Uterus (tissue), 3 donors: ENCODE measurements at regions not wholly inside any gene's neighbourhood (a gene's known extent, or its start where the extent isn't known, plus 50 kb on each side); places are given as distances from the start of the nearest gene placed in this dataset.

Experiments
- DNase-seq, 2 donors: peaks; one replicate each; pipeline ENCODE4 v3.0.0-alpha.2; 2019 to 2020
- H3K27ac ChIP-seq, 2 donors: fragments of 200-600 bp; sonication (generic); 1 replicate in 1 of 2; 2 replicates in 1 of 2; pipeline ENCODE4 v1.5.1; 2016 to 2018
- H3K27me3 ChIP-seq, 2 donors: fragments of 200-600 bp; sonication (generic); one replicate each; pipeline ENCODE4 v1.5.1; 2018 to 2019; ENCODE audit warnings: control low read depth in 1 of 2
- H3K36me3 ChIP-seq, 2 donors: fragments of 200-600 bp; sonication (generic); one replicate each; pipeline ENCODE4 v1.5.1; 2019; ENCODE audit warnings: control low read depth in 1 of 2
- H3K4me1 ChIP-seq, 2 donors: fragments of 200-600 bp; sonication (generic); one replicate each; pipeline ENCODE4 v1.5.1; 2018 to 2019; ENCODE audit warnings: control low read depth in 1 of 2
- H3K4me3 ChIP-seq, 2 donors: fragments of 200-600 bp; sonication (generic); 1 replicate in 1 of 2; 2 replicates in 1 of 2; pipeline ENCODE4 v1.5.1; 2018 to 2019; ENCODE audit warnings: mild to moderate bottlenecking in 1 of 2
- H3K9me3 ChIP-seq, 2 donors: fragments of 200-600 bp; sonication (generic); one replicate each; pipeline ENCODE4 v1.5.1; 2019; ENCODE audit warnings: control low read depth in 1 of 2
- CTCF ChIP-seq, 4 experiments: fragments of 200-600 bp in 2 of 4; fragments of 450-650 bp in 2 of 4; sonication (generic) in 2 of 4; IDR thresholded peaks; one replicate each; pipeline ENCODE4 v1.5.1; 2016 to 2019; ENCODE audit warnings: antibody characterized with exemption in 4 of 4, mild to moderate bottlenecking in 2 of 4, moderate library complexity in 1 of 4
- POLR2A ChIP-seq, 2 donors: fragments of 450-650 bp; IDR thresholded peaks; one replicate each; pipeline ENCODE4 v1.6.1; 2016; ENCODE audit warnings: antibody characterized with exemption in 2 of 2, mild to moderate bottlenecking in 1 of 2, moderate library complexity in 1 of 2
- intact Hi-C: fragments of 100-400 bp; cut with DNase I; formaldehyde crosslinking; loops from one replicate; pipeline ENCODE4 v1.15.1; 2023; ENCODE audit warnings: low total_unique reads
- donor health status: DM: yes; HTN: yes; CAD: no.

DNA sequence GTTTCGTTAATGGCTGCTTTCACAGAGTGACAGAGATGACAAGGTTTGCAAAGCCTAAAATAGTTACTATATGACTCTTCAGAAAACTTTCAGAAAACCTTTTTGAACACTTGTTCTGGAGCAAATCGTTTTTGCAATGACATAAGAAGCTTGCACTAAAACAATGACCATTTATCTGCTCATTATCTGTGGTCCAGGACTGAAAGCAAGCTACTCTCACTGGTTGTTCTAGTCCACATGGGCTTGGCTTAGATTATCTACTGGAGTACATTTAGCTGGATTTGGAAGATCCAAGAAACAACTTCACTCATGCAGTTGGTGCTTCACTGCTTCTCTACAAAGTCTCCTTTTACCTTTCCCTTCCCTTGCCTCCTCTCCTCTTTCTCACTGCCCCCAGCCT is 1836.4 kb upstream of the AGA start:
- intact Hi-C loops = no loop called here
- H3K27me3 ChIP-seq = no peaks in the 10 kb centered on the region
- no peaks in the 10 kb centered on the region for H3K4me1 ChIP-seq
- no peaks in the 10 kb centered on the region for H3K9me3 ChIP-seq
- H3K27ac ChIP-seq = no peak overlapping the region
- no peaks in the 10 kb centered on the region for H3K36me3 ChIP-seq
- no peak for DNase-seq
- TF ChIP-seq POLR2A (IDR thresholded peaks at IDR 0.05) = no peak
- TF ChIP-seq CTCF (IDR thresholded peaks at IDR 0.05) = no peak
- H3K4me3 ChIP-seq = no peak overlapping the region

DNA sequence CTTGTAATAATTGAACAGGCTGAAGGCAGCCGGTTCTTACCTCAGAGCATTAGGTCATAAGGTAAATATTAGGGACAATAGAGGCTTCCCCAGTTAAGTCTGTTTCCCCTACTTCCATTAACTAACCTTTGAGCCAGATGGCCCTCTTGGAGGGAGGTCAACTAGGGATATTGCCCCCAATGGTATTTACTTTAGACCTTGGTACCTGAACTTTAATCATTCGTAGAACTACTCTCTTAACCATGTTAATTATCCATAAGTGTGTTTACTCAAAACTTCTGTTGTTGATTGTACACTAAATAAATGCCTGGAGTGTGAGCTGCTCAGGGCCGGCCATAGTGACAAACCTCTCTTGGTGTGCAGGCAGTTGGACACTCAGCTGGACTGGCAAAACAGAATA is 1843.5 kb upstream of the AGA start:
- H3K27ac ChIP-seq = no peak overlapping the region
- no peaks in the 10 kb centered on the region for H3K9me3 ChIP-seq
- intact Hi-C loops = no loop called here
- no peak for TF ChIP-seq POLR2A (IDR thresholded peaks at IDR 0.05)
- TF ChIP-seq CTCF (IDR thresholded peaks at IDR 0.05) = no peak
- no peak for DNase-seq
- H3K4me1 ChIP-seq = no peaks in the 10 kb centered on the region
- H3K36me3 ChIP-seq = no peaks in the 10 kb centered on the region
- no peaks in the 10 kb centered on the region for H3K27me3 ChIP-seq
- H3K4me3 ChIP-seq = no peak overlapping the region

- Histone ChIP-seq H3K27me3 (no peaks in the 10 kb centered on the region), H3K36me3 (no peaks in the 10 kb centered on the region), H3K4me3 (no peak overlapping the region), H3K27ac (no peak overlapping the region), H3K9me3 (no peaks in the 10 kb centered on the region), H3K4me1 (no peaks in the 10 kb centered on the region)
- intact Hi-C loops = no loop called here
- no peak for DNase-seq
- no peak for TF ChIP-seq POLR2A (IDR thresholded peaks at IDR 0.05)
- TF ChIP-seq CTCF (IDR thresholded peaks at IDR 0.05) = no peak
Observed at GRCh38 chr4:179291657-179292056, 1849.4 kb upstream of the AGA start.

GRCh38 chr4:179292468-179292867 is 1850.2 kb upstream of the AGA start:
- H3K36me3 ChIP-seq = no peaks in the 10 kb centered on the region
- no peak overlapping the region for H3K4me3 ChIP-seq
- no peak for TF ChIP-seq CTCF (IDR thresholded peaks at IDR 0.05)
- TF ChIP-seq POLR2A (IDR thresholded peaks at IDR 0.05) = no peak
- no peaks in the 10 kb centered on the region for H3K27me3 ChIP-seq
- intact Hi-C loops = no loop called here
- no peak overlapping the region for H3K27ac ChIP-seq
- no peaks in the 10 kb centered on the region for H3K9me3 ChIP-seq
- H3K4me1 ChIP-seq = no peaks in the 10 kb centered on the region
- no peak for DNase-seq

DNA sequence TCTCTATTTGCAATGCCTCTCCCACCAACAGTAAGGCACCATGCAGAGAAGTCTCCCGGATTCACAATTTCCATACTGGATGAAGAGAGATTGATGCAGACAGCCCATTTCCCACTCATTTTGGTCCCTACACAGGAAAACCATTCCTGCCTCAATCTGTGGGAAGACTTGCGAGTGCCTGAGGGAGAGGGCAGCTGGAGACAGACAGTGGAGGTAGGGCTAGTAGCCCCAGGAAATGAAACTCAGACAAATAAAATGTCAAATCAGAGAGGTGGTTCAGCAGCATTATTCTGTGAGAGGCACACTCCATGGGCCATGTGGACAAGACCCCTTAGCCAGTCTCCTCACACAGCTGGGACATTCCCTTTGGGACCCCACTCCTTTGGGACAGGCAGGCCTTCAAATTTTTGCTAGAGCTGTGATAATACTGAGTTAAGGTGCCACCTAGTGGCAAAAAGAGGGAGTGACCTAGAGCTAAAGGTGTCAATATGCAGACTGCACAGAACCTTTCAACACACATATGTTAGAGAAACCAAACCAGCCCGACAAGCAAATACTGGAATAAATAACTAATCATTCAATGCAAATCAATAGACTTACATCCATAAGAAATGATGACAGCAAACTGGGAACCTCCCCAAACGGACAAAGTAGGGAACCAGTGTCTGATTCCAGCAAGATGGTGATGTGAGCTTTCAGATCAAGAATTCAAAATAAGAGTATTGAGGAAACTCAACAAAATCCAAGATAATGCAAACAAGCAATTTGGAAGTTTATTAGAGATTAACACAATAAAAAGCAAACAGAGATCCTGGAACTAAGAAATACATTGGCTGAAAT is 1865.3 kb upstream of the AGA start:
- no peaks in the 10 kb centered on the region for H3K27me3 ChIP-seq
- H3K4me3 ChIP-seq = no peak overlapping the region
- peaks cover 0 to 3% of the 10 kb centered on the region in 2 donors for H3K36me3 ChIP-seq
- intact Hi-C loops = no loop called here
- TF ChIP-seq POLR2A (IDR thresholded peaks at IDR 0.05) = no peak
- no peak for TF ChIP-seq CTCF (IDR thresholded peaks at IDR 0.05)
- no peaks in the 10 kb centered on the region for H3K9me3 ChIP-seq
- no peaks in the 10 kb centered on the region for H3K4me1 ChIP-seq
- no peak overlapping the region for H3K27ac ChIP-seq
- DNase-seq = no peak
